A204.1 (cell line): ENCODE measurements at regions not wholly inside any gene's neighbourhood (a gene's known extent, or its start where the extent isn't known, plus 50 kb on each side); places are given as distances from the start of the nearest gene placed in this dataset.

Experiments
- FAIRE-seq: peaks from 2 replicates; lab custom pipeline; 2012; peaks lifted over from hg19 to GRCh38; lab: Jason Lieb, UNC

DNA sequence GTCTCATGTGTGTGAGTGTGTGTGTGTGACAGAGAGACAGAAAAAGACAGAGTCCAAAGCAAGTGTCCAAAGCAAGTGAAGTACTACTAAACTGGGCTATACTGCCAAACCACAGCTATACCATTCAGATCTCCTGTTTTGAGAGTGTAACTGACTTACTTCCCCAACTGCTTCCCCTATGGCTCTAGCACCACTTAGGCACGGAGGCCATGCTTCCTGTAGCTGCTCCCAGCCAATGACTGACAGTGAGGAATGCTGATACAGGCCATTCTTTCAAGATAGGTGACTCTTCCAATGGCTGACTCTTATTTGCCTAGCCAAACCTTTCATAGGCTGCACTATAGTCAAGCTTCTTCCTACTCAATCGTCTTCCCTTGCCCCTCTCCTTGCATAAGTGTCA, 393.2 kb downstream of the BCAT1 start:
- no peak for FAIRE-seq

DNA sequence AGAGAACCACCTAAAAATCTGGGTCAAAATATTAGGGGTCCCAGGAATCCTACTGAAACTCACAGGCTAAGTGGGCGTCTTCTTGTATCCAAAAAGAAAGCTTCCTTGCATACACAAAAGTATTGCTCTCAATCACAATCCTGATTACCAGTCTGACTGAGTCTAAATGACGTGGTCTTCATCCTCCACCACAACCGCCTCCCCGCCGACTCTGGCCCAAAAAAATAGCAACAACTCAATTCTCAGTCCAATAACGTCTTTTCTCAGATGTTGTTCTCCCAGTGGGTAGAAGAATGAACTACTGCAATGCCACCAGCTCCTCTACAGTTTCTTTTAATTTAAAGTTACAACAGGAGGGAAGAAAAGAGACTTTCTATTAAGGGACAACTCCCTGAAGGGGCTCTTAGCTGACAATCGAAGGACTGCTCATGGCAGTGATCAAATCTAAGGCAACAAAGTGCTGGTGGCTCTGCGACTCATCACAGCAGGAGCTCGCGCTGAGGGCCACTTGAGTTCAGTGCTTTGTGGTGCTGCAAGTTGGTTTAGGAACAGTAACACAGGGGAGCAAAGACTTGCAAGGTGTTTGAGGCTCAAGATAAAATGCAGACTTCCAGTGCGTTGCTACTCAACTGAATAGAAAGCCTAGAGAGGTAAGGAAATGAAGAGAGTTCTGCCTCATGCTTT, 394.1 kb downstream of the BCAT1 start:
- FAIRE-seq, result no peak

DNA sequence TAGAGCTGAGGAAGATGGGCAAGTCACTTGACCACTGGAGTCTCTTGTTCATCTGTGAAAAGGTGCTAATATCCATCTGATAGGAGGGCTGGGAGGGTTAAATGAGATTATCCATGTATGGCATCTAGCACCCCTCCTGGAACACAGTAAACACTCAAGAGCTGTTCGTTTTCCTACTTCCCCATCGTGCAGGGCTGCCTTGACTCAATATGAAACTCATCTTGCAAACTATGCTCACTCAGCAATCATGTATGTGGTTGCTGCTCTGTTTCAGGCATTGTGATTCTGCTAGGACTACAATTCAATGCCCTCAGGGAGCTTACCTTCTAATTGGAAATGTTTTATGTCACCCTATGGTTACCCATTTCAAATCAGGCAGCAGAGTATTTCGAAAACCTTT, 395.6 kb downstream of the BCAT1 start:
- FAIRE-seq, result no peak

DNA sequence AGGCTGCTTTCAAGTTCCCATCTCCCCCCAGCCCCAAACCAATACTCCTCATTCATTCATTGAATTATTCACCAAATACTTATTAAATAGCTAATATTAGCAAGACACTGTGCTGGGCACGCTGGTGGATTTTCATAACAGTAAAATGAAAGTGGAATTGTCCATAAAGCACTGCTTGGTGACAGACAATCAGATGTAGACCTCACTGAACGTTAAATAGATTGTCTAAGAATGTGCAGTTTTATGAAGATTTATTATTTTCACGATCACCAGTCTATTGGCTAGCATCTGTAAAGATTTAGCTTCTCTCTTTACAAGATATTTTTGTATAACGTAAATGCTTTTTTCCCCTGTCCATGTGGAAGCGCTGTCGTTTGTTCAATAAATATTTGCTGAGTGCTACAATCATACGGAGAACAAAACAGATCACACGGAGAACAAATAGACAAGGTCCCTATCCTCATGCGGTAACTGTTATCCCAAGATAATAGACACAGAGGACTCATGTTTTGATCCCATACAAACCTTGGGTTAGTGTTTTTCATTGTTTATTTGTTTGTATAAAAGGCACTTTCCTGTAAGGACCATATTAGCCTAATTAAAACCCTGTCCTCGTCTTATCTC, 397.6 kb downstream of the BCAT1 start:
- FAIRE-seq, result no peak

DNA sequence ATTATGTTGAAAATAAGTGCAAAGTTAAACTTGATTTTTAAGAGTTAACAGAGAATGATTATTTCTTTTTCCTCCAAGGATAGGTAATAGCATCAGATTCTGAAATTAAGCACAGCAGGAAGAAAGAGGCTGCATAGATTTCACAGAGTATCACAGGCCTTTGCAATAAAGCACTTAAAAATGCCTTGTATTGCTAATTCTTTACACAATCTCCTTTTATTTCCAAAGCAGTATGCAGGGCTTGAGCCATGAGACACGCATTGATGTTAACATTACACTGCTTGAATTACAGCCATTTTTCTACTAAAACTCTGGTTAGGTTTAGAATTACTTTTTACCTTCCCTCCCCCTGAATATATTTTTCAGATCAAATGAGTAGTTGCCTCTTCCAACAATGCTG, 398.3 kb downstream of the BCAT1 start:
- no peak for FAIRE-seq

DNA sequence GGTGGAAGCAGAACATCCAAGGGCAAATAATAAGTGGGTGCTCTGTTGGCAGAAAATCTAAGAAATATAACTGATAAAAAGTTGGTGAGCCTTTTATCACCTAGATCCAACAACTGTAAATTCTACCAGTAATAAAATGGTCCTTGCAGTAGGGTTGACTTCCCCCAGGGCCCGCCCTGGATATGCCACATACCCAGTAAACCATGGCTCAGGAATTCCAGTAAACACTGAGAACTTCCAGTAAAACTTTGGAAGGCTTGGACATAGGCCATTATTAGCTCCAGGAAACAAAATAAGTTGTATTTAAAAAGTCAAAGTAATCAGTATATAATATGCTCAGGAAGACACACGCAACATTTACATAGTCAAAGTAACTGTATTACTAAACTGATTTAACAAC, 402.2 kb downstream of the BCAT1 start:
- FAIRE-seq, result no peak

DNA sequence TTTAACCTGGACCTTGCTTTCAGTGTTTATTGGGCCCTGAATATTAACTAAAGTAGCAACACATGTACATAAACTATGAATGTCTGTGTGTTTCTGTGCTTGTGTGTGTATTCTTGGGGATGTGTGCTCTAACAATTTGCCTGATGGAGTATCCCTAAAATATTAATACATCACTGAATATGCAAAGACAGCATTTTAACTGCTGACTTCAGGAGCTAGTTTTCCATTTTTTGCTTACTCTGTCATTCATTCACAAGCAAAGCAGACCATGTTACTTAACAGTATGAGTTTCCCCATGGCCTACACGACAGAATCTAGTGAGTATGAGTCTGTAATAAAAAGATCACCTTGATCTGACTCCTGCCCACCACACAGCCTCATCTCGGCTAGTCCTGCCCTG, 402.8 kb downstream of the BCAT1 start:
- FAIRE-seq, result no peak

DNA sequence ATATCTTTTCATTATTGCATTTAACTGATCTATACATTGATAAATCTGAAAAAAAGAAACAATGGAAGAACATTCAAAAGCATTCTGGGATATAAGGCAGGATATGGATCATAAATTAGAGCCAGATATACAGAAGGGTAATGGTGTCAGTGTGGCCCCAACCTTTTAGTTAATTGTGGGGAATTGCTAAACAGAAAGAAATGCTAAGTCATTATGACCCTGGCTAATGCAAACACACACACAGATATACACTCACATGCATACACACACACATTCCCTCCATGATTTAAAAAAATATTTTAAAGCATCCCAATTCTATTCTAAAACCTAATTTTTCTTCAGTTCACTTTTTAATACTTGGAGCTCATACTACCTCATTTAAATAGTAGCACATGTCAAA, 404.5 kb downstream of the BCAT1 start:
- no peak for FAIRE-seq

DNA sequence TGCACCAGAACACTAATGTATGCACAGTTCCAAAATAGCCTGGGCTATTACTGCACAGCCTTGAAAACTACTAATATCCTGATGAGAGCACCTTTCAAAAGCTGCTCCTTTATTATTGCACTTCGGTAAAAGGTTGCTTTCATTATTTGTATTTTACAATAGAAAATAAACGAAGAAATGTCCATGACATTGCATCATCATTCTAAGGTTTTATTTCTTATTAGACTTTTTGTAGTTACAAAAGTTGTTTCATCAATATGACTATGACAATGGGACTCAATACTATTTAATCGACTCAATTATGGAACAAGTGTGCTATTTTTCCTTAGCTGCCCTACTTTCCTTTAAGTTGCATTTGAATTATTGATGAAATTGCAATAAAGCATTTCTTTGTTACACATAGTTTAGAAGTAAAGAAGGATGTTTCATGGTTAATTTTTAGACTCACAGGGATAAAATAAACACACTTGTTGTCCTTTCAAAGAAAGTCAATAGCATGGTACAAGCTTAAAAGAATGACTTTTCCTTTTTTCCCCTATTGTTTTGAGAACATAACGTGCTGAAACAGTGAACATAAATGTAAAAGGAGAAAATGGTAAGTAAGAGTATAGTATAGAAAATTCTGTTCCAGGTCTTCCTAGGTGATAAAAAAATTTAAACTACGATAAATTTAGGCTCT, 407.6 kb downstream of the BCAT1 start:
- FAIRE-seq, result no peak

DNA sequence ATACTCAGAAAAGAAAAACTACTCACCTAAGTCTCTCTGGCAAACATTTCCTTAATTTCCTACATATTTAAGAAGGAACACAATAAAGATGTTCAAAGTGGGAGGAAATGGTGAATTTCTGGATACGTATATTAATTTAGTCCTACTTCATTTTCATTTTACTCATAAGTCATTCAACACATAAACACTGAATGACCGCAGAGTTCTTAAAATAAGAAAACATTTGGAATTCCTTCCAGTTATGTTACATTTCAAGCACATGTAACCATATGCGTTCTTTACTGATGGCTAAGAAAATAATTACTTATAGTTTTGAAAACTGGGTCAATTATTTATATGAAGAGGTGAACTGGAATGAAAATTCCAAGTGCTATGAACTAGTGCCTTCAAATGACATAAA, 409.3 kb downstream of the BCAT1 start:
- no peak for FAIRE-seq

DNA sequence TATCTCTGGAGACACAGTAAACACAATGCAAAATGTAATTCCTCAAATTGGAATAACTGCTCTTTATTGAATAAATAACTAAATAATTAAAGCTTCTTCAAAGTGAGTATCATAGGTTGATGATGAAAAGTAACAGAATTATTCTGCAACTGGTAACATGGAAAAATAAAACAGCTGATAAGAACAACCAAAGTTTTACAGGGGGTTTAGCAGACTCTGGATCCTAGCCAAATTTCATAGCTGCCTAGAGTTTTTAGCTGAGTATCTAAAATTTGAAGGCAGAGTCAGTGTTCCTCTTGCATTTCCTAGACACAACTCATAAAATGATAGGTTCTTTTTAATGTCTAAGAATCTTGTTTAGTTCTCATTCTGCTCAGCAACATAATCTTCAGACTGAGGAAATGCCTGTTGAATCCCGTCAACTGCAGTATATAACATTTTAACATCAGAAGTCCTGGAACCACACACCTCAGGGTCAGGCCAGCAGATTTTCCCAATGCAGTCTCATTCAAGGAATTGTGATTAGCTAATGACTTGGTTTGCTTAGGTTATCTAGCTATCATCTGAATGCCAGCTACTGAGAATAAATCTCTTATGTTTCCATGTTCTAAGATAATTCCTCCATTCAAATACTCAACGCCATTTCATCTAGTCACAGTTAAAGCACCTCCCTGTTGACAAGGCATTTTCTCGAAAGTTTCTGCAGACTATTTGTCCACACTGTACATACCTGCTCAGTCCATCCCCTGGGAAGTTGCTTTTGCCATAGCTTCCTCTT, 411.6 kb downstream of the BCAT1 start:
- FAIRE-seq, result no peak

DNA sequence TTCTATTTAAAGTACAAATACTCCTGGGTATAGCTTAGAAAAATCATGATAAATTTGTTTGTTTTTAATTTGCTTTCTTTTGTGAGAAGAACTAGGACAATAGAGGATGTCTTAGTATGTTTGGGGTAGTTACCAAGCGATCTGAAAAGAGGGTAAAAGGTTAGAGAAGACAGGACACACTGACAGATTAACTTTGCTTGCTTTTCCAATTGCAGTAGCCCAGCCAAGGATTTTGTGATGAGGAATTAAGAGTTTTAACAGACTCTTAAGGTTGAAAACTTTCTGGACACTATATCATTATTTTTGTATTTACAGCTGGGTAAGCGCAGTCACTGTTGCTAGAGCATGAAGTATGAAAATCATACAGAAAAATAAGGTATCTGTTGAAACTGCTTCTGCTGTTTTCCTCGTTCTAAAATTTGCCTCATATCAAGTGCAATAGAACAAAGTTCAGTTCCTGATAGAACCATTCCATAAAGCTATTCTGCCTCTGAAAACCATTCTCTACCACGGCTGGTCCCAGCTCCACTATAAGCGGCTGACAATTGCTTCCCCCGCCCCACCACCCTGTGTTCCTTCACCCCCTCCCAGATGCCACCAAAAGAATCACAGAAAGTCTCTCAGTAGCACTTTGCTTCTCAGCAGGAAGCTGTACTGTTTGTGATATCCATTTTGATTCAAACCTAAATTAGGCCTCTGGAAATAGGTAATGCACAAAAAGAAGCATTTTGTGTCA, 413.4 kb downstream of the BCAT1 start:
- no peak for FAIRE-seq

DNA sequence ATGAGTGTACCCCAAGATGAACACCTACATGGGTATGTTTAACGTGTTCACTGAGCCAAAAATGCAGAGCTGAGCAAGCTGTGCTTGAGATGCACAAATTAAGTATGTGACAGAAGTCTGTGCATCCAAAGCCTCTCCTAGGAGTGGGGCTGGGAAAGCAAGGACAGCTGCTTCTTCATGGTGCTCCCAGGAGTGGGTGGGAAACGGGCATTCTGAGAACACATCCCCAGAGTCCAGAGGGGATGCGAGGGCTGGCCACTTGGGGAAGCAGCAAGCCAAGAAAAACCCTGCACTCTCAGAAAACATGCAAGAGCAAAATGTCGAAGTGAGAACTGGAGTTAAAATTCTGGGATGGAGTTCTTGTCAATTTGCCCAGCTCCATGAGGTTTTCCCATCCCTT, 414.3 kb downstream of the BCAT1 start:
- no peak for FAIRE-seq

DNA sequence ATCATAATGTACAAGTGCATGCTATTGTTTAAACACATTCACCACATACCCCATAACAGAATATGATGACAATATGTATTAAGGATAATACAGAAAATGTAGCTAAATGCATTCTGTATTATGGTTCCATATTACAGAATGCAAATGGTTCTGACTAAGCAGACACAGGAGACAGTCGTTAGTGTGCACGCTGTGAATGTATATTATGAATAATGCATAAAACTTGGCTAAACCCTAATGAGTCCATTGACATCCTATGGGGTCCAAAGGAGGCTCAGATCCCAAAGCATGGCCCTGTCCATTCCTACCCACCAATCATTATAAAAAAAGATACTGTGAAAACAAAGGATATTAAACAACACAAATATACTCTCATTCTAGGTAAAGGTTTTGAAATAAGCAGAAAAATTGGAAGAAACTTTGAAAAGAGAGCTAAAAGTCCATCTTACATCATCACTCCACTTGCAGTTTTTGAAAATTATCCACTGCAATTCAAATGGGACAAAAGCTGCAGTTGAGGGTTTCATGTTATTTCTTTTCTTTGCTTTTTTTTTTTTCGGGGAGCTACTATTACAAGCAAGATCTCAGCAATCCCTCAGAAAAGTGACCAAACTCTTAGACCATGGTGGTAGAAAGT, 415.1 kb downstream of the BCAT1 start:
- no peak for FAIRE-seq

DNA sequence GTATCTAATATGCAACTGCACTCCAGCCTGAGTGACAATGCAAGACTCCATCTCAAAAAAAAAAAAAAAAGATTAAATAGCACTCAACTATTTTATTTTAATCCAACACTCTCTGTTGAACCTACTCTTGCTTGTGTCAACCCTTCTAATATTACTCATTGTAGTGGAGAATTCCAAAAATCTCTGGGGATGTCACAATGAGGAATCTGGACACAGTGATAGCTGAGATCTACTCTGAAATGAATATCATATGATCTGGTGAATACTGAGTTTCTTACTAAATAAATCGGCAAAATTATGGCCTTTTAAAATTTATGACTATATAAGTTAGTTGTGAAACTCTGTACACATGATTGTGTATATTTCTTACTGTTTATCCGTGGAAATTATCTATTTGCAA, 418.2 kb downstream of the BCAT1 start:
- FAIRE-seq, result no peak

DNA sequence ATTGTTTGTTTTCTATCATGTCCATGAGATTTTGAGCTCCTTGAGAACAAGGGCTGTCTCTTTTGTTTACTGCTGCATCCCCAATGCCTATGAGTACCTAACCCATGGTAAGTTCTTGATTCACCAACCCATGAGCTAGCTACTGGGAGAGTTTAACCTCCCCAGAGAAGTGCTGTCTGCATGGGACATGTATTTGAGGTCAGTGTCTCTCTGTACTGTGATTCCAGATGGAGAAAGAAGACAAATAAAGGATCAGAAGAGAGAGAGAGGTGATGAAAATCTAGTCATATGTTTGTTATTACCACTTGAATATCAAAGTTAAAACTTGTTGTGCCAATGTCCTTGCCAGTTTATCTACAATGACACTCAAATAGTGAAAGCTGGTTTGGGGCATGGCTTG, 421.8 kb downstream of the BCAT1 start:
- no peak for FAIRE-seq

DNA sequence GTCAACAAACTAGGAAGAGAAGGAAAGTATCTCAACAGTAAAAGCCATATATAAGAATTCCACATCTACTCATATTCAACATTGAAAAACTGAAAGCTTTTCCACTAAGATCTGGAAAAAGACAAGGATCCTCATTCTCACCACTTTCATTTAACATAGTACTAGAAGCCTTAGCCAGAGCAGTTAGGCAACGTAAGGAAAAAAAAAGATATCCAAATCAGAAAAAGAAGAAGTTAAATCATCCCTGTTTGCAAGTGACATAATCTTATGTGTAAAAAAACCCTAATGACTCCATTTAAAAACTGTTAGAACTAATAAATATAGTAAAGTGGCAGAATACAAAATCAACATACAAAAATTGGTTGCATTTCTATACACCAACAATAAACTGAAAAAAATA, 426.2 kb downstream of the BCAT1 start:
- no peak for FAIRE-seq

DNA sequence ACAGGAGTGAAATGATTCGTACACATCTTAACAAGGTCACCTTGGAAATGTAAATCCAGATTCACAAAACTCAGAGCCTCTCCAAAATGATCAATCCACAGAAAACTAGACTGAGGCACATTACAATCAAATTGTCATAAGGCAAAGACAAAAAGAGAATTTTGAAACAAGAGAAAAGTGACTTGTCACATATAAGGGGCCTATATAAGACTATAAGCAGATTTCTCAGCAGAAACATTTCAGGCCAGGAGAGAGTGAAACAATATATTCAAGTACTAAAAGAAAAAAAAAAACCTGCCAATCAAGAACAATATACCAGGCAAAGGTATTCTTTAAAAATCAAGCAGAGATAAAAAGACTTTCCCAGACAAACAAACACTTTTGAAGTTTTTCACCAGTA, 429.1 kb downstream of the BCAT1 start:
- no peak for FAIRE-seq

DNA sequence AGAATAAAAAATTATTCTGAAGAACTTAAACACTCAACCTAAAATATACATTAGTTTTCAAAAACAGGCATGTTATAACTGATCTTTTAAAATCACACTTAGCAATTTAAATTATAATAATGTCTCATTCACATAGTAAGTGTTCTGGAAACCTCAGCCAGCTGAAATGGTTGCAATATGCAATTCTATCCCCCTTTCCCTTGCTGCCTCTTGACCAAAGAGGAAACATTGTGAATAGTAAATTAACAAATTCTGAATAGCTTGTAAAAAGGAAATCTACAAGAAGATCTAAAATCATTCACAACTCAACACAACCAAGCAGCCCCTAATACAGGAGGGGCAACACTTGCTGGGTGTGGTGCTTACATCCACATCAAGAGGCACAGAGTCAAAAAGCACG, 431.9 kb downstream of the BCAT1 start:
- no peak for FAIRE-seq

DNA sequence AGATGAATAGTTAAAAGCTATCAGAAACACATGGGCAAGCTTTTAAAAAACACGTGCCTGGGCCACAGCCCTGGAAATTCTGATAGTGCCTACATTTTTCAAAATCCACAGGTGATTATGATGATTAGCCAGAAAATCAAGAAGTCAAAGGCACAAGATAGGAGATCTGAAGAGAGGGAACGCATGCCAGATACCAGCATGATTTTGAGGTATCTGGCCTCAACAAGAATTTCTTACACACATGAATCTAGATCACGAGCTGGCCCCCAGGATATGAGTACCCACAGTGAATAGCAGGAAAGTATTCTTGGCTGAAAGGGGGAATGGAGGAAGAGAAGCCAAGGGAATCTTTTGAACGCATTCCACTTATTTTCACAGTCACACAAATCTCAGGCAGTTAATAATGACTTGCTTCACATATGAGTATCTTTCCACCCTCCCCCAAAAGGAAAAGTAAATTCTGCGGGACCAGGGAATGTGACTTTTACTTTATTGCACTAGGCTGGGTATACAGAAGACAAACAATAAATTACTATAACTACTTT, 438.2 kb downstream of the BCAT1 start:
- FAIRE-seq, result no peak

DNA sequence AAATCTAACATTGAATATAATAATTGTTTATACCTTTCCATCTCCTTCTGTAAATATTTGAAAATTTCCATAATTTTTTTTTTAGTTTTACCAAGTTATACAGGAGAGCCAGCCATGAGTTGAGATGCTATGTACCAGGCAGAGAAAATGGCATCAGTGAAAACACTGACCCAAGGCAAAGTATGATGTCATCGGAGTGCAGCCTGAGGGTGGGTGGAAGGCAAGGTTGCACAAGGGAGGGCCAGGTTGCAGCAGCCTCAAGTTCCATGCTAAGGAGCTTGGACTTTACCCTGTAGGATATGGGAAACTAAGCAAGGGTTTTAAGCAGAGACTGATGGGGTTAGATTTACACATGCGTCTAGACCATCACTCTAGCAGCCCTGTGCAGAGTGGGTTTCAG, 441.1 kb downstream of the BCAT1 start:
- FAIRE-seq, result no peak
